Endometrium (tissue), 2 donors: ENCODE measurements at regions not wholly inside any gene's neighbourhood (a gene's known extent, or its start where the extent isn't known, plus 50 kb on each side); places are given as distances from the start of the nearest gene placed in this dataset.
A peak's percentile ranks its signal among the peaks of the same experiment; 100 is the strongest.

Experiments used
- FAIRE-seq: peaks from 2 replicates; lab custom pipeline; 2012; peaks lifted over from hg19 to GRCh38; lab: Jason Lieb, UNC
- donor health status: control.
- donor health status: control.

DNA sequence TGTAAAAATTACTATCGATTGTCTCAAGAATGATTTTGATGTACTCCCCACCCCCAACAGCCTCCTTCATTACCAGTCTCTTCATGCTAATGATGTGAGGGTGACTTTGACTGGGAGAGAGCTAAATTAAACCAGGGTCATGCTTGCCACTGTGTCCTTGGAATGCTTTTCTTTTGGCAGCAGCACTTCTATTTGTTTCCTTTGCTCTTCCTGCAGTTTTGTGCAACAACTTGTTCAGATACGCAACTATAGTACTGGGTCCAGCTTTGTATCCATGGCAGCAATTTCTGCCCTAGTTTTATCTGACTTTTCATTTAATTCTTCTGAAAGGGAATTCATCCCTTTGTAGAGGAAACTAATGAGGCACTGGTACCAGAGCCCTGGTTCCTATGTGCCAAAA is 2792.1 kb downstream of the PCDH9 start:
- no peak for FAIRE-seq

DNA sequence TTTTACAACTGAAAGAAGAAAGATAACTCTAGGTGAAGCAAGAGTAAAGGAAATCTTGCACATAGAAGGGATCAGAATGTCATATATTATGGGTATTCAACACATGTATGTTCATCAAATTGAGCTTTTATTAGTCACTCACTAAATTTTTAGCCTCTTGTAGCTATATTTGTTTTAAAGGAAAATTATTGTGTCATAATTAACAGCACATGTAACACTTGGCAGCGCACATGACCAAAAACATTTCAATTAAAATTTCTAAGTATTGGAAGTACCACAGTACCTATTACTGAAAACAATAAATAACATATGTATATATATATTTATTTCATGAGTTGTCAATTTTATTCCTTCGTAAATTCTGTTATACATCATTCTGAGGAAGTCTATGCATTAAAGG is 2800.4 kb downstream of the PCDH9 start:
- FAIRE-seq: no peak

- no peak for FAIRE-seq
These were observed 2801.9 kb downstream of the PCDH9 start for GRCh38 chr13:64428196-64428595.

- no peak for FAIRE-seq
These were observed 2806.7 kb downstream of the PCDH9 start for GRCh38 chr13:64423467-64423866.

DNA sequence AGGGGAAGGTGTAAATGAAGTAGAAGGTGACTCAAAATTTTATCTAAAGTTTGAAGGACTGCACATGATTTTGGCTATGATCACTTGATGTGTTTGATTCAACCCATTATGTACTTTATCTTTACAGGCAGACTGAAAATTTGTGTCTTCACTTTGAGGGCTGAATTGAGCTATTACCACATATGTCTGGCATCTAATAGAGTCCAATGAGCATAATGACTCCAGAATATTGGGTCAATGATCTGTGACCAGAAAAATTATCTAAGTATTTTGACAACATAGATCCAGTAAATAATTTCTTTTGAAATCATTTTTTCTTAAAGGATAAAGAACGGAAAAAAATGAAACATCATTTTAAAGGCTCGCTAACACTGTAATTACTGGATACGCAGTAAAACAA is 2810.0 kb downstream of the PCDH9 start:
- no peak for FAIRE-seq

- FAIRE-seq: no peak
These were observed 2812.6 kb downstream of the PCDH9 start for GRCh38 chr13:64417581-64417980.

DNA sequence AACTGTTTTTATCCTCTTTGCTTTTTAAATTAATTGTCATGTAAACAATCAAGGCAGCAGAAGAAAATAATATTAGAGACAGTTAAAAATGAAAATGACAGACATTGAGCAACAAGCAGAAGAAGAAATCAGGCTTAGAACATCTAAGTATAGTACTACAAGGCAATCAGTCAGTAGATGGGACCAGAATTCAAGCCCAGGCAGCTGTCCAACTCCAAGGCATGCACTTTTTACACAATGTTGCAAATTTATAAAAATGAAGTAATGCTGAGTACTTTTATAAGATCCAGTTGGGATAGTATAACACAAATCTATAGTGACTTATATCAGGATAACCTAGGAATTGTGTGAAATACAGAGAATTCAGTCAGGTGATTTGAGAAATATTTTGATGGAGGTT is 2815.8 kb downstream of the PCDH9 start:
- no peak for FAIRE-seq

DNA sequence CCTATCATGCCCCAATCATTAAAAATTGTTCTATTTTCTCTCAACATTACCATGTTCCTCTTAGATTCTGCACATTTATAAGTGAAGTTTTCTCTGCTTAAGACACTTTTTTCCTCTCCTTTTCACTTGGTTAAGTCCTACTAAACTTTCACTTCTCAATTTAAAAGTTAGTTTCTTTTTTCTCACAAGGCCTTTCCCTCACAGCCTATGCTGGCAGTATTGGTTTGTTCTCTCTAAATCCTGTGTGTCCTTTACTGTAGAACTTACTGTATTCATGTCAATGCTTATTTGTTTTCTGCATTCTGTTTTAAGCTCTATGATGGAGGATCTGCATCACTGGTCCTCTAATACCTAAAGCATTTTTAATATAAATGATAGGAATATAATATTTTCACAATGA is 2816.6 kb downstream of the PCDH9 start:
- FAIRE-seq: no peak

GRCh38 chr13:64410276-64411053 is 2819.7 kb downstream of the PCDH9 start:
- peak; percentile 96 for FAIRE-seq

DNA sequence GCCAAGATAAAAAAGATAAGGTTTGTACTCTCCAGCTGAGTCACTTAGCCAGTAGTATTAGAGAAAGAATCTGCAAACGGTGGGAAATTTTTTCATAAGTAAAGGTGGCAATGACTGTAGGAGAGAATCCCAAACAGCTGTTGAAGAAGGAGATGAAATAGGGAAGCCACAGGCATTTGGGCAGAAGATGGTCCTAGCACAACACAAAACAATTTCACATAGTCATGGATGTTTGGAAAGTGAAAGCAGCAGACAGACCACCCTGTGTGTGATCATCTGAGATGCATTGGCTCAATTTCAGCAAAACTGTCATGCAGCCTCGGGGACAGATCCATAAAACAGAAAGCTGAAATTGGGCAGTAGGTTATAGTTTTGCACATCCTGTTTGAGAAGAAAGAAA is 2832.4 kb downstream of the PCDH9 start:
- FAIRE-seq: no peak

- no peak for FAIRE-seq
These were observed 2852.5 kb downstream of the PCDH9 start for GRCh38 chr13:64377606-64378005.

DNA sequence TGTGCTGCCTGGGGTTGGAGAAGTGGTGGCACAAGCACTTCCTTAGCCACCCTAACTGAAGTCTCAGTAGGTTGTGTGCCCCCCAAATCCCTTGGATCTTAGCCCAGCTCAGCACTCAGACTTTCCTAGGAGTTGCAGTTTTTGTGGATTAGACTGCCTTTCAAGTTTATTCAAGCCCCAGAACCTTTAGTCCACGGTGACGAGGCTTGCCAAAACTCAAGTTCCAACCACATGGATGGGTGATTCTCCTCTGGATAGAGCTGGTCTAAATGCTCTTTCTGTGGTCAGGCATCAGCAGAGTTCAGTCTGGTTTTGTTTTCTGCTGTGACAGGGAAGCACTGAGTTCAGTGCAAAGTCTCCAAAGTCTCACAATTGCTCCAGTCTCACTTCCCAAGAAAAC is 2858.7 kb downstream of the PCDH9 start:
- no peak for FAIRE-seq

DNA sequence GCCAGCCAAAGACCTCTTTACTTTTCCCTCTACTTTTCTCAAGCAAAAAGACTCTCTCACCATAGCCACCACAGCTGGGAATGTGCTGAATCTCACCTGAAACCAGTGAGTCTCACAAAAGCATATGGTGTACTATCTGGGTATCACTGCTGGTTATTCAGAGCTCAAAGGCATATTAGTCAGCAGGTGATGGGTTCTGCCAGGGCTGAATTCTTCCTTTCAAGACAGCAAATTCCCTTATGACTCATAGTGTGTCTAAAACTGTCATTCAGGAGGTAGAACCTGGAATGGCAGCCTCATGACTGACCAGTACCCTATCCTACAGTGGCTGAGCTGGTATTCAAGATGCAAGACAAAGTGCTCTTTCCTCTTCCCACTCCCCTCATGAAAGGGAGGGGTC is 2859.1 kb downstream of the PCDH9 start:
- FAIRE-seq: no peak

- FAIRE-seq: no peak
These were observed 2861.0 kb downstream of the PCDH9 start for GRCh38 chr13:64369121-64369520.

- no peak for FAIRE-seq
These were observed 2867.6 kb downstream of the PCDH9 start for GRCh38 chr13:64362564-64362963.

DNA sequence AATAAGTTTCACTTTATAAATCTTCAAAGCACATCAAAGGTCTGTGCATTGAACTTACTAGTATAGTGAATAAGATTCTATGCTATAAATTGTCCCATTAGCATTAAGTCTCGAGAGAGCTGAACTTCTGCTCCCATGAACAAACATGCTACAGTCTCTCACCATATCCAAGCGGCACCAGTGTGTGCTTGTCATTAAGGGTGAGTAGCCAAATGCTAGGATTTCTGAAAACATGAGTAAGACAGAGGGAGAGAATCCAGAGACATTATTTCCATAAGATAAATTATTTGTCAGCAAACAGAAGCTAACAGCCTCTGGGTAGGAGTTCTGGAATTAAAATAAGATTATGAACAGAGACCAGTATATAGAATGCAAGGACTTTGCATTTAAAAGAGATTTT is 2882.5 kb downstream of the PCDH9 start:
- FAIRE-seq: no peak

- no peak for FAIRE-seq
These were observed 2890.6 kb downstream of the PCDH9 start for GRCh38 chr13:64339373-64340063.

DNA sequence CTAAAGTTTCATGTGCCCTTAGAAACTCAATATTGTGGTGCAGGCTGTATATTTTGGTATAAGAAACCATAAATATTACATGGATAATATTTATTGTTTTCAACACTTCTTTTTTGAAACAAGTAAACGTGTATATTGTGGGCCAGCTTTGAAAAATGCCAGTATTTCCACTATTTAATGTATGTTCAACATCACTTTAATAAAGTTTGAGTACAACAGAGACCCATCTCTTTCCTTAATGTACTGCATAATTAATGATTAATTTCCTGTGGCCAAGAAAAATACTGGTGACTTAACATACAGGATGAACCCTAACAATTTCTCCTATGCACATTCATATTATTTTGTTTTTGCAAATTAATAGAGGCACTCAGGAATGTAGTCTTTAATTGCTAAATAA is 2891.5 kb downstream of the PCDH9 start:
- no peak for FAIRE-seq

GRCh38 chr13:64333888-64334287 is 2896.2 kb downstream of the PCDH9 start:
- no peak for FAIRE-seq

- FAIRE-seq: no peak
These were observed 2898.1 kb downstream of the PCDH9 start for GRCh38 chr13:64332048-64332447.

GRCh38 chr13:64327505-64328194 is 2902.5 kb downstream of the PCDH9 start:
- no peak for FAIRE-seq

- FAIRE-seq: no peak
These were observed 2898.7 kb upstream of the PCDH20 start for GRCh38 chr13:64314331-64314730.

GRCh38 chr13:64311948-64312347 is 2896.3 kb upstream of the PCDH20 start:
- no peak for FAIRE-seq
